Liver (tissue), 3 donors: ENCODE measurements at regions not wholly inside any gene's neighbourhood (a gene's known extent, or its start where the extent isn't known, plus 50 kb on each side); places are given as distances from the start of the nearest gene placed in this dataset.

Experiments used
- CTCF ChIP-seq: fragments of 150-350 bp; IDR thresholded peaks from 2 replicates; pipeline ENCODE4 v1.5.1; 2017; ENCODE audit warnings: improper control_type of control experiment, low read depth, low read length; ENCODE audit not compliant: missing input control
- GABPA ChIP-seq, 2 donors: IDR thresholded peaks in 1 of 2; conservative IDR thresholded peaks in 1 of 2; 2 replicates each; pipeline ENCODE4 v1.6.1; 2016; ENCODE audit warnings: antibody characterized with exemption in 2 of 2, mild to moderate bottlenecking in 1 of 2, moderate library complexity in 1 of 2
- JUND ChIP-seq, 2 donors: IDR thresholded peaks; 2 replicates each; pipeline ENCODE4 v1.6.1; 2016; ENCODE audit warnings: antibody characterized with exemption in 2 of 2
- MAX ChIP-seq: IDR thresholded peaks from 2 replicates; pipeline ENCODE4 v1.6.1; 2016; ENCODE audit warnings: antibody characterized with exemption
- RXRA ChIP-seq, 2 donors: IDR thresholded peaks; 2 replicates each; pipeline ENCODE4 v1.6.1; 2017 to 2018; ENCODE audit warnings: antibody characterized with exemption in 2 of 2, mild to moderate bottlenecking in 1 of 2
- TAF1 ChIP-seq: conservative IDR thresholded peaks from 2 replicates; pipeline ENCODE4 v1.6.1; 2016; ENCODE audit warnings: antibody characterized with exemption, mild to moderate bottlenecking
- YY1 ChIP-seq: IDR thresholded peaks from 2 replicates; pipeline ENCODE4 v1.6.1; 2016; ENCODE audit warnings: antibody characterized with exemption, mild to moderate bottlenecking
- ZBTB33 ChIP-seq: IDR thresholded peaks from 2 replicates; pipeline ENCODE4 v1.6.1; 2016; ENCODE audit warnings: antibody characterized with exemption
- donor health status: healthy.
- donor health status: healthy.

- TF ChIP-seq CTCF: no peak
- TF ChIP-seq GABPA (IDR thresholded peaks at IDR 0.05 in 1 of 2, conservative IDR thresholded peaks at IDR 0.05 in 1 of 2): no peak
- no peak for TF ChIP-seq ZBTB33
- no peak for TF ChIP-seq JUND (IDR thresholded peaks at IDR 0.05)
- no peak for TF ChIP-seq TAF1
- no peak for TF ChIP-seq RXRA (IDR thresholded peaks at IDR 0.05)
- TF ChIP-seq YY1: no peak
- no peak for TF ChIP-seq MAX
These were observed 1195.8 kb downstream of the SORCS1 start for GRCh38 chr10:105968666-105969065.
